Activated CD8-positive, alpha-beta T cell treated with anti-CD3 and anti-CD28 coated beads for 36 hours (primary cell): ENCODE measurements at regions not wholly inside any gene's neighbourhood (a gene's known extent, or its start where the extent isn't known, plus 50 kb on each side); places are given as distances from the start of the nearest gene placed in this dataset.

ENCODE experiments used
- ATAC-seq: fragments of 200-7000 bp; cut with Tn5 transposase; one replicate; pipeline ENCODE4 v1.10.0; 2021; ENCODE audit warnings: mild to moderate bottlenecking, moderate library complexity
- CTCF ChIA-PET: fragments of 350-600 bp; sonication (Branson Sonifier 250); formaldehyde crosslinking; loops from one replicate; lab custom pipeline; 2021; ENCODE audit warnings: antibody characterized with exemption; lab: Charles Lee
- POLR2A ChIA-PET: fragments of 350-600 bp; sonication (Branson Sonifier 250); formaldehyde crosslinking; loops from one replicate; lab custom pipeline; 2021; ENCODE audit warnings: antibody characterized with exemption; lab: Charles Lee
- DNase-seq: peaks from one replicate; pipeline ENCODE4 v3.0.0-alpha.2; 2020
- H3K27ac Mint-ChIP-seq: one replicate; pipeline ENCODE4 v1.8.0; 2021; ENCODE audit warnings: mild to moderate bottlenecking, mixed read lengths
- H3K27me3 Mint-ChIP-seq: one replicate; pipeline ENCODE4 v1.8.0; 2021; ENCODE audit warnings: mixed read lengths
- H3K36me3 Mint-ChIP-seq: one replicate; pipeline ENCODE4 v1.8.0; 2021; ENCODE audit warnings: low read depth, mixed read lengths
- H3K4me1 Mint-ChIP-seq: one replicate; pipeline ENCODE4 v1.8.0; 2021; ENCODE audit warnings: low read depth, mixed read lengths
- H3K4me3 Mint-ChIP-seq: one replicate; pipeline ENCODE4 v1.8.0; 2021; ENCODE audit warnings: mild to moderate bottlenecking, moderate library complexity, mixed read lengths
- H3K9me3 Mint-ChIP-seq: one replicate; pipeline ENCODE4 v1.8.0; 2021; ENCODE audit warnings: mixed read lengths
- intact Hi-C: fragments of 100-400 bp; cut with micrococcal nuclease; formaldehyde crosslinking; loops from one replicate; pipeline ENCODE4 v1.10.0; 2022
- TF ChIP-seq, protein P1 (sequence below): fragments of 200-600 bp; IDR thresholded peaks from one replicate; pipeline ENCODE4 v1.8.0; 2022; ENCODE audit warnings: antibody characterized with exemption, mild to moderate bottlenecking

DNA sequence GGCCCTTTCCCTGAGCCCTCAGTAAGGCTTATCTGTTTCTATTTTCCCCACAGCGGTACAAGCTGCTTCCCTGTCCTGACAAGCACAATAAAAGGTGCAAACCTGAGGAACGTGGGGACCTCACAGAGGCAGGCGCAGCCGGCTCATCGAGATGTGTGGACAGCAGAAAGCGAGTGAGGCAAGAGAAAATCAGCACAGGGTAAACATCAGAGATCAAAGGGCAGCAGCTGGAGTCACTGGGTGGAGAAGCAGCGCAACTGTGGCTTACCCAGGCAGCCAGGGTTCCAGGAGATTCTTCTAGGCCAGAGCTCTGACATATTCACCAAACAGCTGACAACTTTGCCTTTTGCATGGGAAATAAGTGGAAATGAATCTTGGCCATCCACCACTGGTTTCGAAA, 212.6 kb downstream of the WDR11 start:
- ChIA-PET CTCF (no interaction called here), POLR2A (no interaction called here)
- Mint-ChIP-seq H3K27ac (no peak overlapping the region), H3K27me3 (no peaks in the 10 kb centered on the region), H3K36me3 (no peaks in the 10 kb centered on the region), H3K4me3 (no peak overlapping the region), H3K9me3 (no peaks in the 10 kb centered on the region), H3K4me1 (no peaks in the 10 kb centered on the region)
- no peak for ATAC-seq
- intact Hi-C loops, result no loop called here
- TF ChIP-seq, protein P1, sequence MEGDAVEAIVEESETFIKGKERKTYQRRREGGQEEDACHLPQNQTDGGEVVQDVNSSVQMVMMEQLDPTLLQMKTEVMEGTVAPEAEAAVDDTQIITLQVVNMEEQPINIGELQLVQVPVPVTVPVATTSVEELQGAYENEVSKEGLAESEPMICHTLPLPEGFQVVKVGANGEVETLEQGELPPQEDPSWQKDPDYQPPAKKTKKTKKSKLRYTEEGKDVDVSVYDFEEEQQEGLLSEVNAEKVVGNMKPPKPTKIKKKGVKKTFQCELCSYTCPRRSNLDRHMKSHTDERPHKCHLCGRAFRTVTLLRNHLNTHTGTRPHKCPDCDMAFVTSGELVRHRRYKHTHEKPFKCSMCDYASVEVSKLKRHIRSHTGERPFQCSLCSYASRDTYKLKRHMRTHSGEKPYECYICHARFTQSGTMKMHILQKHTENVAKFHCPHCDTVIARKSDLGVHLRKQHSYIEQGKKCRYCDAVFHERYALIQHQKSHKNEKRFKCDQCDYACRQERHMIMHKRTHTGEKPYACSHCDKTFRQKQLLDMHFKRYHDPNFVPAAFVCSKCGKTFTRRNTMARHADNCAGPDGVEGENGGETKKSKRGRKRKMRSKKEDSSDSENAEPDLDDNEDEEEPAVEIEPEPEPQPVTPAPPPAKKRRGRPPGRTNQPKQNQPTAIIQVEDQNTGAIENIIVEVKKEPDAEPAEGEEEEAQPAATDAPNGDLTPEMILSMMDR, result no peak
- DNase-seq, result no peak

DNA sequence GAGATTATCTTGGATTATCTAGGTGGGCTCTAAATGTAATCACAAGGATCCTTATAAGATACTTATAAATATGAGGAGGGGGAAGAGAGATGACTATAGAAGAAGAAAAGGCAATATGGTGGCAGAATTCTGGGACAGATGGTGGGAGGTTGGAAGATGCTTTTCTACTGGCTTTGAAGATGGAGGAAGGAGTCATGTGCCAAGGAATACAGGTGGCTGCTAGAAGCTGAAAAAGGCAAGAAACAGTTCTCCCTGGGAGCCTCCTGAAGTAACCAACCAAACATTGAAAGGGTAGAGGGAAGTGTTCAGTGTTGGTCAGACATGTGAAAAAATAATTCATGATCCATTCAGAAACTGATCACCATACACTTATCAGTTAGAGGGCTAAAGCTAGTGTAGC, 213.3 kb downstream of the WDR11 start:
- CTCF ChIA-PET, result interaction anchor here (0.5 kb wide), 1 partner anchor 116 kb away, joined by 3 read pairs; no protein-coding TSS in a partner anchor

DNA sequence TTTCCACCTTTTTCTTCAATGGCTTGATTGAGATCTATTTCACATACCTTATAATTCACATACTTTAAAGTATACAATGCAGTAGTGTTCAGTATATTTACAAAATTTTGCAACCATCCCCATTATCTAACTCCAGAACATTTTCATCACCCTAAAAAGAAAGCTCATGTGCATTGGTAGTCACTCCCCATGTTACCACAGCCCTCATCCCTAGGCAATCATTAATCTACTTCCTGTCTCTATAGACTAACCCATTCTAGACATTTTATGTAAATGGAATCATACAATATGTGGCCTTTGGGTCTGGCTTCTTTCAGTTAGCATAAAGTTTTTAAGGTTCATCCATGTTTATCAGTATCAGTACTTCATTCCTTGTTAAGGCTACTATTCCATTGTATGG, 214.2 kb downstream of the WDR11 start:
- no peaks in the 10 kb centered on the region for H3K9me3 Mint-ChIP-seq
- H3K4me3 Mint-ChIP-seq, result no peak overlapping the region
- CTCF ChIA-PET, result interaction anchor here (0.5 kb wide), 1 partner anchor 116 kb away, joined by 3 read pairs; no protein-coding TSS in a partner anchor
- TF ChIP-seq, protein P1, result no peak
- POLR2A ChIA-PET, result no interaction called here
- H3K36me3 Mint-ChIP-seq, result no peaks in the 10 kb centered on the region
- DNase-seq, result no peak
- H3K27ac Mint-ChIP-seq, result no peak overlapping the region
- H3K27me3 Mint-ChIP-seq, result no peaks in the 10 kb centered on the region
- no peak for ATAC-seq
- intact Hi-C loops, result no loop called here
- H3K4me1 Mint-ChIP-seq, result no peaks in the 10 kb centered on the region

More for the DNA sequence above, 213.3 kb downstream of the WDR11 start:
- DNase-seq (no peak), ATAC-seq (no peak)
- TF ChIP-seq, protein P1, result no peak
- Mint-ChIP-seq H3K4me3 (no peak overlapping the region), H3K9me3 (no peaks in the 10 kb centered on the region), H3K27ac (no peak overlapping the region), H3K27me3 (no peaks in the 10 kb centered on the region), H3K36me3 (no peaks in the 10 kb centered on the region), H3K4me1 (no peaks in the 10 kb centered on the region)
- POLR2A ChIA-PET, result no interaction called here
- intact Hi-C loops, result no loop called here

DNA sequence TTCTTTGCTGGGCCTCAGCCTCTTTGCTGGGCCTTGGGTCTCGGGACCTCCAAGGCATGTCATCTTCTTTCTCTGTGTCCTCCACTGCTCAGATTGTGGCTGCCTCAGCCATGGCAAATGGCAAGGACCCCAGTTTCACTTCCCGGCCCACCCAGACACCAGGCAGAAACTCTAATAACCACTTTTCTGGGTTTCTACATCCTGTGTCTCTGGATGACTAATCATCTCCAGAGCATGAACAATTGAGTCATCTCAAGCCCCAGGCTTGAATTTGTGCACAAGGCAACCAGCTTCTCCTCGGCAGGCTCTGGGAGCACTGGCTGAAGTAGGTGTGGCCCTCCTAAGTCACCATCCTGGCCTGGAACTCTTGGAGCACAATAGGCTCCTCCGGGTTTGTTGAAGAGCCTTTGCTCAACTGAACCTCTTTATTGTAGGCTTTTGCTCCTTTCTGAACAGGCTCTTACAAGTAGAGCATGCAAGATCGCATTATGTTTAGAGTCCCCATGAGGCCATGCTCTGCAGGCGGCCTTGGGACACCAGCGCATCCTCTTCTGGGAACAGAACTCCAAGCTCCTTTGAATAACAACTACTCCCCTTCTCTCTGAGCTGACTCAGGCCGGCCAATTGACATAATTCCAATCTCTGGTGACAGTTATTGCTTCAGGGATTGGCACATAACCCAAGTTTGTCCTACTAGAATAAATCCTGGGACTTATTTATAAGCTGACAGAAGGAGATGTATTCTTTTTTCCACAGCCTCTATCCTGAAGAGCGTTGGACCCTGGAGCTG, 218.1 kb downstream of the WDR11 start:
- CTCF ChIA-PET, result no interaction called here
- intact Hi-C loops, result no loop called here
- POLR2A ChIA-PET, result no interaction called here
- H3K27ac Mint-ChIP-seq, result no peak overlapping the region
- no peaks in the 10 kb centered on the region for H3K4me1 Mint-ChIP-seq
- H3K4me3 Mint-ChIP-seq, result no peak overlapping the region
- TF ChIP-seq, protein P1, result no peak
- no peak for DNase-seq
- H3K36me3 Mint-ChIP-seq, result no peaks in the 10 kb centered on the region
- no peak for ATAC-seq
- H3K9me3 Mint-ChIP-seq, result no peaks in the 10 kb centered on the region
- peaks cover 4% of the 10 kb centered on the region for H3K27me3 Mint-ChIP-seq

DNA sequence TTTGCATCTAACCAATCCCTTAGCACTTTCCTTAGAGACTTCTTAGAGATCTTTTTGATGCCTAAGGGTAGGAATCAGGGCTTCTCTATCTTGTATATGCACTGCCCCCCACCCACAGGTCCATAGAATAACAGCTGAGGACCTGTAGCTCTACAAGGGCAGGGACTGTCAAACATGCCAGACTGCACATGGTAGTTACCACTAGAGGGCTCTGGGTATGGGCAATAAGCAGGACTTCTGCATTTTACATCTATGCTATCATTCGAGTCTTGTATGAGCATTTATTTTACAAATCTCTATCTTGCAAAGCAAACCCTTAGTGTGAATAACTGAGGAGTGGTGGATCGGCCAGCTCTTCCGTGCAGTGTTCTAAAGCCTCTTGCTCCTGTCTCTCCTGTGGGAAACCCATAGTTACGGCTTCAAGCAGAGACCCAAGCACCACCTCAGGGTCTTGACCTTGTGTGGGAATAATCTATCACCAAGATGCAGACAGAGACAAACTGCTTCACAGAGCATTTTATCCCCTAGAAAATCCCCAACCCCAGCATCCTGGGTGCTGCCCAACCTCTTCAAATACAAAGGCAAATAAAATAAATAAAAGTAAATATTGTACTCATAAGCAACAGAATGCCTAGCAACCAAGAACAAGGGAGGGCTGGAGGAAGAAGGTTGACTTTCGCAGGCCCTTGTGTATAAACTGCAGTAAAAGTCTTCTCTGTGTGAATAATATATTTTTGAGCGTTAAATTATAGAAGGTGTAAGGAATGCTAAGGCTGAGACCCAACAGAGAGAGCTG, 219.3 kb downstream of the WDR11 start:
- no peak for ATAC-seq
- intact Hi-C loops, result no loop called here
- CTCF ChIA-PET, result no interaction called here
- H3K4me3 Mint-ChIP-seq, result no peak overlapping the region
- TF ChIP-seq, protein P1, result no peak
- DNase-seq, result no peak
- peaks cover 4% of the 10 kb centered on the region for H3K27me3 Mint-ChIP-seq
- H3K27ac Mint-ChIP-seq, result no peak overlapping the region
- no peaks in the 10 kb centered on the region for H3K36me3 Mint-ChIP-seq
- POLR2A ChIA-PET, result no interaction called here
- no peaks in the 10 kb centered on the region for H3K9me3 Mint-ChIP-seq
- H3K4me1 Mint-ChIP-seq, result no peaks in the 10 kb centered on the region
